ENCODE measurements at regions not wholly inside any gene's neighbourhood (a gene's known extent, or its start where the extent isn't known, plus 50 kb on each side); places are given as distances from the start of the nearest gene placed in this dataset.

GRCh38 chr10:1923998-1924397, 186.7 kb upstream of the ADARB2 start:
- Histone ChIP-seq H3K4me1 (no peaks in the 10 kb centered on the region), H3K4me3 (no peak overlapping the region), H3K36me3 (no peaks in the 10 kb centered on the region), H3K9me3 (no peaks in the 10 kb centered on the region), H3K27me3 (no peaks in the 10 kb centered on the region), H3K27ac (no peak overlapping the region)
- TF ChIP-seq CTCF (IDR thresholded peaks at IDR 0.05), result no peak
- ATAC-seq (no peak), DNase-seq (no peak)
- intact Hi-C loops (cut with DNase I), result no loop called here

GRCh38 chr10:1923586-1923985, 186.3 kb upstream of the ADARB2 start:
- intact Hi-C loops (cut with DNase I), result no loop called here
- no peak for ATAC-seq
- H3K9me3 ChIP-seq, result no peaks in the 10 kb centered on the region
- no peak overlapping the region for H3K27ac ChIP-seq
- no peak for DNase-seq
- no peak overlapping the region for H3K4me3 ChIP-seq
- no peaks in the 10 kb centered on the region for H3K27me3 ChIP-seq
- no peaks in the 10 kb centered on the region for H3K36me3 ChIP-seq
- TF ChIP-seq CTCF (IDR thresholded peaks at IDR 0.05), result no peak
- no peaks in the 10 kb centered on the region for H3K4me1 ChIP-seq

GRCh38 chr10:1920941-1921340, 183.6 kb upstream of the ADARB2 start:
- H3K36me3 ChIP-seq, result no peaks in the 10 kb centered on the region
- no peak overlapping the region for H3K27ac ChIP-seq
- no peak for TF ChIP-seq CTCF (IDR thresholded peaks at IDR 0.05)
- H3K4me3 ChIP-seq, result no peak overlapping the region
- intact Hi-C loops (cut with DNase I), result no loop called here
- ATAC-seq, result no peak
- no peak for DNase-seq
- H3K27me3 ChIP-seq, result no peaks in the 10 kb centered on the region
- H3K9me3 ChIP-seq, result no peaks in the 10 kb centered on the region
- no peaks in the 10 kb centered on the region for H3K4me1 ChIP-seq

GRCh38 chr10:1920127-1920526, 182.8 kb upstream of the ADARB2 start:
- DNase-seq (no peak), ATAC-seq (no peak)
- Histone ChIP-seq H3K36me3 (no peaks in the 10 kb centered on the region), H3K4me3 (no peak overlapping the region), H3K27ac (no peak overlapping the region), H3K9me3 (no peaks in the 10 kb centered on the region), H3K27me3 (no peaks in the 10 kb centered on the region), H3K4me1 (no peaks in the 10 kb centered on the region)
- TF ChIP-seq CTCF (IDR thresholded peaks at IDR 0.05), result no peak
- intact Hi-C loops (cut with DNase I), result no loop called here

GRCh38 chr10:1911771-1912170, 174.4 kb upstream of the ADARB2 start:
- Histone ChIP-seq H3K36me3 (no peaks in the 10 kb centered on the region), H3K9me3 (no peaks in the 10 kb centered on the region), H3K4me1 (no peaks in the 10 kb centered on the region), H3K4me3 (no peak overlapping the region), H3K27ac (no peak overlapping the region), H3K27me3 (no peaks in the 10 kb centered on the region)
- ATAC-seq (no peak), DNase-seq (no peak)
- TF ChIP-seq CTCF (IDR thresholded peaks at IDR 0.05), result no peak
- intact Hi-C loops (cut with DNase I), result no loop called here

- Histone ChIP-seq H3K4me1 (no peaks in the 10 kb centered on the region), H3K36me3 (no peaks in the 10 kb centered on the region), H3K4me3 (no peak overlapping the region), H3K9me3 (no peaks in the 10 kb centered on the region), H3K27me3 (no peaks in the 10 kb centered on the region), H3K27ac (no peak overlapping the region)
- no peak for ATAC-seq
- DNase-seq, result no peak
- intact Hi-C loops (cut with DNase I), result no loop called here
- no peak for TF ChIP-seq CTCF (IDR thresholded peaks at IDR 0.05)
These were observed 166.7 kb upstream of the ADARB2 start for GRCh38 chr10:1903982-1904381.

Measured in upper lobe of right lung (tissue), 1 donor.